PC-3 (cell line): ENCODE measurements at regions not wholly inside any gene's neighbourhood (a gene's known extent, or its start where the extent isn't known, plus 50 kb on each side); places are given as distances from the start of the nearest gene placed in this dataset.

Source experiments
- ATAC-seq: fragments of 200-7000 bp; cut with Tn5 transposase; 2 replicates; pipeline ENCODE4 v1.9.1; 2020; ENCODE audit warnings: mild to moderate bottlenecking, moderate library complexity
- BruUV-seq: library from RNA; stranded (reverse); fragments of 400-500 nt; replicated peaks from 2 replicates; lab custom pipeline; 2021; lab: Mats Ljungman, UMichigan
- CTCF ChIA-PET: fragments of 300-600 bp; sonication (Branson Sonifier 250); formaldehyde crosslinking; loops from one replicate; lab custom pipeline; 2022; ENCODE audit warnings: antibody characterized with exemption; lab: Charles Lee
- POLR2A ChIA-PET: fragments of 300-600 bp; sonication (Branson Sonifier 250); formaldehyde crosslinking; loops from one replicate; lab custom pipeline; 2022; ENCODE audit warnings: antibody characterized with exemption; ENCODE audit not compliant: unreplicated experiment; lab: Charles Lee
- DNase-seq: peaks from one replicate; pipeline ENCODE4 v3.0.0-alpha.2; 2015
- H2AFZ ChIP-seq: fragments of 300-600 bp; sonication (generic); 2 replicates; pipeline ENCODE4 v1.6.0; 2016; ENCODE audit warnings: antibody characterized with exemption, low read length
- H3F3A ChIP-seq: fragments of 300-600 bp; sonication (generic); one replicate; pipeline ENCODE4 v1.6.0; 2017; ENCODE audit warnings: antibody characterized with exemption, low read length, control low read depth, mild to moderate bottlenecking; ENCODE audit not compliant: unreplicated experiment
- H3K27ac ChIP-seq: fragments of 300-600 bp; sonication (generic); 2 replicates; pipeline ENCODE4 v1.5.1; 2016; ENCODE audit warnings: mild to moderate bottlenecking, low read length
- H3K27me3 ChIP-seq: fragments of 300-600 bp; sonication (generic); 2 replicates; pipeline ENCODE4 v1.6.1; 2016; ENCODE audit warnings: low read length, mixed read lengths
- H3K36me3 ChIP-seq: fragments of 300-600 bp; sonication (generic); 2 replicates; pipeline ENCODE4 v1.6.1; 2016; ENCODE audit warnings: low read depth, mixed run types, low read length, mixed read lengths
- H3K4me1 ChIP-seq: fragments of 300-600 bp; sonication (generic); 2 replicates; pipeline ENCODE4 v1.5.1; 2016; ENCODE audit warnings: low read length; ENCODE audit not compliant: insufficient read depth
- H3K4me2 ChIP-seq: fragments of 300-600 bp; sonication (generic); 2 replicates; pipeline ENCODE4 v1.6.0; 2016; ENCODE audit warnings: low read length
- H3K4me3 ChIP-seq: fragments of 300-600 bp; sonication (generic); 2 replicates; pipeline ENCODE4 v1.5.1; 2016; ENCODE audit warnings: mild to moderate bottlenecking, low read length, mixed read lengths
- H3K79me2 ChIP-seq: fragments of 300-600 bp; sonication (generic); 2 replicates; pipeline ENCODE4 v1.6.1; 2017; ENCODE audit warnings: low read length, mixed read lengths
- H3K9ac ChIP-seq: fragments of 300-600 bp; sonication (generic); 2 replicates; pipeline ENCODE4 v1.6.0; 2016; ENCODE audit warnings: mild to moderate bottlenecking, low read length
- H3K9me2 ChIP-seq: fragments of 300-600 bp; sonication (generic); replicated peaks from 2 replicates; pipeline ENCODE4 v1.6.1; 2016; ENCODE audit warnings: mixed run types, low read length, mixed read lengths
- H3K9me3 ChIP-seq: fragments of 300-600 bp; sonication (generic); 2 replicates; pipeline ENCODE4 v1.6.1; 2016; ENCODE audit warnings: low read length, mixed read lengths
- H4K20me1 ChIP-seq: fragments of 300-600 bp; sonication (generic); 2 replicates; pipeline ENCODE4 v1.6.1; 2016; ENCODE audit warnings: low read length, mixed read lengths
- EZH2 ChIP-seq: fragments of 300-600 bp; sonication (generic); IDR thresholded peaks from one replicate; pipeline ENCODE4 v1.6.1; 2017; ENCODE audit warnings: antibody characterized with exemption, mild to moderate bottlenecking, low read length; ENCODE audit not compliant: unreplicated experiment
- EZH2phosphoT487 ChIP-seq: fragments of 300-600 bp; sonication (generic); IDR thresholded peaks from 2 replicates; pipeline ENCODE4 v1.6.1; 2018; ENCODE audit warnings: mild to moderate bottlenecking, antibody characterized with exemption, low read length, borderline replicate concordance
- intact Hi-C: fragments of 100-400 bp; cut with micrococcal nuclease; formaldehyde crosslinking; loops from 2 replicates; pipeline ENCODE4 v1.9.0; 2023
- TF ChIP-seq, protein P1 (sequence below): fragments of 300-600 bp; sonication (generic); conservative IDR thresholded peaks from 2 replicates; pipeline ENCODE4 v1.5.1; 2017; ENCODE audit warnings: antibody characterized with exemption, low read depth, mild to moderate bottlenecking, low read length

DNA sequence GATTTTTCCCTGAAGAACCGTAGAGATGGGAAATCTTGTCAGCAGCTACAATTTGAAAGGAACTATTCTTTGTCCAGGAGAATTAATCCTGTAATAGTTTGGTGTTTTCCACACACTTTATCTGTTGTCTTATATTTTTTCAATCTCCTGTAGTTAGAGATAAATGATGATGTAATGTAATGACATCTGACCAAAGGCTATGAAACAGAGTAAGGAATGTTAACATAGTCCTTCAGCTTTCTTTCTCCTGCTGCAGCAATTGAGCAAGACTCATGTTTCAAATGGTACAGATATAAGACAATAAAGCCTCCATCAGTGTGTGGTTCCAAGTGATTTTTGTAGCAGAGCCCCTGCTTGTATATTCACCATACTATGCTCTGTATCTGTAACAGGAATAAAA lies 1028.4 kb downstream of the SI start:
- TF ChIP-seq, protein P1, sequence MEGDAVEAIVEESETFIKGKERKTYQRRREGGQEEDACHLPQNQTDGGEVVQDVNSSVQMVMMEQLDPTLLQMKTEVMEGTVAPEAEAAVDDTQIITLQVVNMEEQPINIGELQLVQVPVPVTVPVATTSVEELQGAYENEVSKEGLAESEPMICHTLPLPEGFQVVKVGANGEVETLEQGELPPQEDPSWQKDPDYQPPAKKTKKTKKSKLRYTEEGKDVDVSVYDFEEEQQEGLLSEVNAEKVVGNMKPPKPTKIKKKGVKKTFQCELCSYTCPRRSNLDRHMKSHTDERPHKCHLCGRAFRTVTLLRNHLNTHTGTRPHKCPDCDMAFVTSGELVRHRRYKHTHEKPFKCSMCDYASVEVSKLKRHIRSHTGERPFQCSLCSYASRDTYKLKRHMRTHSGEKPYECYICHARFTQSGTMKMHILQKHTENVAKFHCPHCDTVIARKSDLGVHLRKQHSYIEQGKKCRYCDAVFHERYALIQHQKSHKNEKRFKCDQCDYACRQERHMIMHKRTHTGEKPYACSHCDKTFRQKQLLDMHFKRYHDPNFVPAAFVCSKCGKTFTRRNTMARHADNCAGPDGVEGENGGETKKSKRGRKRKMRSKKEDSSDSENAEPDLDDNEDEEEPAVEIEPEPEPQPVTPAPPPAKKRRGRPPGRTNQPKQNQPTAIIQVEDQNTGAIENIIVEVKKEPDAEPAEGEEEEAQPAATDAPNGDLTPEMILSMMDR = no peak
- no peak for TF ChIP-seq EZH2phosphoT487
- no peak for TF ChIP-seq EZH2
- Histone ChIP-seq H3K27me3 (no peaks in the 10 kb centered on the region), H3K79me2 (no peaks in the 10 kb centered on the region), H3K4me3 (no peak overlapping the region), H3K36me3 (no peaks in the 10 kb centered on the region), H3K9me2 (no peaks in the 10 kb centered on the region), H3K4me1 (no peaks in the 10 kb centered on the region), H3F3A (no peaks in the 10 kb centered on the region), H2AFZ (no peak overlapping the region), H4K20me1 (no peaks in the 10 kb centered on the region), H3K9ac (no peak overlapping the region), H3K27ac (no peak overlapping the region), H3K4me2 (no peak overlapping the region), H3K9me3 (no peaks in the 10 kb centered on the region; the same call in 1 of the 2 replicates)
- DNase-seq = no peak
- ChIA-PET CTCF (no interaction called here), POLR2A (no interaction called here)
- BruUV-seq = no TSS peak
- intact Hi-C loops = no loop called here
- ATAC-seq = no peak

DNA sequence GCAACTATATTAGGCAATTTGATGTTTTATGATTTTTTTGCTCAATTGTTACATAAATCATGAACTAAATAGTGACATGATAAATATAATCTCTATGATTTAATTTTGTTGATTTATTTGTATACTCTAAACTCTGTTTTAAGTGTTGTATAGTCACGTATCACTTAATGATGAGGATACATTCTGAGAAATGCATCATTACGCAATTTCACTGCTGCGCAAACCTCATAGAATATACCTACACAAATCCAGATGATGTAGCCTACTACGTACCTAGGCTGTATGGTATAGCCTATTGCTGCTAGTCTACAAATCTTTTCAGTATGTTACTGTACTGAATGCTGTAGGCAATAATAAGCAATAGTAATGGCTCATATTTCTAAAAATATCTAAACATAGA lies 1029.8 kb downstream of the SI start:
- intact Hi-C loops = no loop called here
- ChIA-PET POLR2A (no interaction called here), CTCF (no interaction called here)
- Histone ChIP-seq H3K9me2 (no peaks in the 10 kb centered on the region), H3K4me2 (no peak overlapping the region), H3K9ac (no peak overlapping the region), H4K20me1 (no peaks in the 10 kb centered on the region), H3K27ac (no peak overlapping the region), H3K4me3 (no peak overlapping the region), H3F3A (no peaks in the 10 kb centered on the region), H3K27me3 (no peaks in the 10 kb centered on the region), H3K79me2 (no peaks in the 10 kb centered on the region), H3K36me3 (no peaks in the 10 kb centered on the region), H3K9me3 (no peaks in the 10 kb centered on the region; the same call in 1 of the 2 replicates), H3K4me1 (no peaks in the 10 kb centered on the region), H2AFZ (no peak overlapping the region)
- ATAC-seq = no peak
- no peak for DNase-seq
- BruUV-seq = no TSS peak
- no peak for TF ChIP-seq EZH2
- no peak for TF ChIP-seq EZH2phosphoT487
- TF ChIP-seq, protein P1 = no peak

DNA sequence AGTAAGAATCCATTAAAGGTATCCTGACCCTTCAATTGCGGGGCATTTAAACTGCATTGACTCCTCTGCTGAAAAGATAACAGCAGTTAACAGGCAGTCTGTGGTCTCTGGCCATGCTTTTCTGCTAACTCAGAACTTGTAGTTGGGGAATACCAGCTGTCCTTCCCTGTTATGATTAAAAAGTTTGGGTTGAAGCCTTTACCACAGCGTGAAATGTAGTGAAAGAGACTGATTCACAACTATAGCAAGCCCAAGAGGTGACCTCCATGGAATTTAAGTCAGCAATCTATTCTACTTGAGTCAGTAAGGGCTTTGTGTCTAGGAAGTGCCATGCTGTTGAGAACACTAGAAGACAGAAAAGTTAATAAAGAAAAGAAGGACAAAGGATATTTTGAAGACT lies 1037.3 kb downstream of the SI start:
- Histone ChIP-seq H3K4me3 (no peak overlapping the region), H3K9me2 (no peaks in the 10 kb centered on the region), H3K79me2 (no peaks in the 10 kb centered on the region), H3F3A (no peaks in the 10 kb centered on the region), H3K27ac (no peak overlapping the region), H3K4me1 (no peaks in the 10 kb centered on the region), H3K27me3 (no peaks in the 10 kb centered on the region), H4K20me1 (no peaks in the 10 kb centered on the region), H3K4me2 (no peak overlapping the region), H3K9me3 (no peaks in the 10 kb centered on the region; the same call in 1 of the 2 replicates), H3K9ac (no peak overlapping the region), H3K36me3 (no peaks in the 10 kb centered on the region), H2AFZ (no peak overlapping the region)
- no peak for DNase-seq
- ChIA-PET POLR2A (no interaction called here), CTCF (no interaction called here)
- TF ChIP-seq, protein P1 = no peak
- no peak for TF ChIP-seq EZH2
- no peak for TF ChIP-seq EZH2phosphoT487
- intact Hi-C loops = no loop called here
- no TSS peak for BruUV-seq
- ATAC-seq = no peak
